22Rv1 (cell line): ENCODE measurements at regions not wholly inside any gene's neighbourhood (a gene's known extent, or its start where the extent isn't known, plus 50 kb on each side); places are given as distances from the start of the nearest gene placed in this dataset.

Experiments
- H3K27ac ChIP-seq: fragments of 450-650 bp; 2 replicates; pipeline ENCODE4 v1.5.1; 2017
- CTCF ChIP-seq: fragments of 450-650 bp; IDR thresholded peaks from 2 replicates; pipeline ENCODE4 v1.5.1; 2017; ENCODE audit warnings: mild to moderate bottlenecking
- ZFX ChIP-seq: fragments of 450-650 bp; IDR thresholded peaks from 2 replicates; pipeline ENCODE4 v1.6.1; 2017; ENCODE audit warnings: antibody characterized with exemption, borderline replicate concordance

- TF ChIP-seq ZFX = no peak
- TF ChIP-seq CTCF = no peak
- H3K27ac ChIP-seq = no peak overlapping the region
Measured at GRCh38 chr16:85508993-85509392, 104.1 kb upstream of the GSE1 start.

GRCh38 chr16:85510041-85510659, 103.0 kb upstream of the GSE1 start:
- no peak overlapping the region for H3K27ac ChIP-seq
- TF ChIP-seq CTCF (no peak), ZFX (no peak)

GRCh38 chr16:85511938-85512807, 100.9 kb upstream of the GSE1 start:
- TF ChIP-seq CTCF (no peak), ZFX (no peak)
- no peak overlapping the region for H3K27ac ChIP-seq

GRCh38 chr16:85512808-85513115, 100.4 kb upstream of the GSE1 start:
- no peak overlapping the region for H3K27ac ChIP-seq
- TF ChIP-seq CTCF (no peak), ZFX (no peak)

GRCh38 chr16:85513180-85513579, 99.9 kb upstream of the GSE1 start:
- H3K27ac ChIP-seq = no peak overlapping the region
- TF ChIP-seq ZFX = no peak
- TF ChIP-seq CTCF = no peak

- no peak for TF ChIP-seq CTCF
- TF ChIP-seq ZFX = no peak
- H3K27ac ChIP-seq = no peak overlapping the region
Measured at GRCh38 chr16:85513649-85514048, 99.5 kb upstream of the GSE1 start.

GRCh38 chr16:85514295-85514597, 98.9 kb upstream of the GSE1 start:
- H3K27ac ChIP-seq = no peak overlapping the region
- TF ChIP-seq CTCF (no peak), ZFX (no peak)
